SK-N-SH treated with all-trans-retinoic acid at 6 μM for 48 hours (cell line): ENCODE measurements at regions not wholly inside any gene's neighbourhood (a gene's known extent, or its start where the extent isn't known, plus 50 kb on each side); places are given as distances from the start of the nearest gene placed in this dataset.

Experiments used
- ARNTL ChIP-seq: fragments of 450-650 bp; formaldehyde crosslinking; IDR thresholded peaks from 2 replicates; pipeline ENCODE4 v1.5.0; 2020; ENCODE audit warnings: low read depth, mild to moderate bottlenecking, moderate library complexity, borderline replicate concordance
- GLIS3 ChIP-seq: fragments of 250-450 bp; sonication (Bioruptor Pico); IDR thresholded peaks from 2 replicates; pipeline ENCODE4 v1.5.0; 2020; ENCODE audit warnings: mild to moderate bottlenecking, moderate library complexity
- TCF4 ChIP-seq: fragments of 250-450 bp; sonication (Bioruptor Pico); IDR thresholded peaks from 2 replicates; pipeline ENCODE4 v1.8.0; 2021; ENCODE audit warnings: mild to moderate bottlenecking, moderate library complexity, borderline replicate concordance
- TOX ChIP-seq: fragments of 250-450 bp; sonication (Bioruptor Pico); IDR thresholded peaks from 2 replicates; pipeline ENCODE4 v1.8.0; 2021; ENCODE audit warnings: mild to moderate bottlenecking, moderate library complexity, borderline replicate concordance
- ZFP3 ChIP-seq: fragments of 250-450 bp; sonication (Bioruptor Pico); IDR thresholded peaks from 2 replicates; pipeline ENCODE4 v1.5.0; 2020; ENCODE audit warnings: mild to moderate bottlenecking, moderate library complexity
- ZNF8 ChIP-seq: fragments of 450-650 bp; formaldehyde crosslinking; IDR thresholded peaks from 2 replicates; pipeline ENCODE4 v1.5.0; 2020; ENCODE audit warnings: mild to moderate bottlenecking, moderate library complexity
- TF ChIP-seq, protein P1 (sequence below): fragments of 250-450 bp; sonication (Bioruptor Pico); IDR thresholded peaks from 2 replicates; pipeline ENCODE4 v1.5.1; 2020; ENCODE audit warnings: low read depth, mild to moderate bottlenecking, moderate library complexity
- TF ChIP-seq, protein P2 (sequence below): fragments of 250-450 bp; sonication (Bioruptor Pico); IDR thresholded peaks from 2 replicates; pipeline ENCODE4 v1.8.0; 2020; ENCODE audit warnings: mild to moderate bottlenecking, moderate library complexity, borderline replicate concordance

DNA sequence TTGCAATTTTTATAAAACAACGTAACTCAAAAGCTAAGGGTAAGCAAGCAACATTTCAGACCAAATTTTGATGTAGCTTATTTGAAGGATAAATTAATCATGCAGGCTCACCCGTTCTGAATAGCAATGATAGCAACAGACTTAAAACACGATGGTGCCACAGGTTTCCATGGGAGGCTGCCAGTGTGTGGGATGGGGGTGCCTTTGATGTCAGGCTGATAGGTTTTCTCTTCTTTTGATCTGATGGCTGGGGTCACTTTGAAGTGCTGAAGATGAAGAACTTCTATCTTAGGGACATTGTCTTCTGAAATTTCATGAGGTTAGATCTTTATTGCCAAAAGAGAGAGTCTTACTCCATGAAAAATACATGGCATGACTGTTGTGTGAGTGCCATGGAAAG is 206.8 kb downstream of the LPIN1 start:
- TF ChIP-seq, protein P1, sequence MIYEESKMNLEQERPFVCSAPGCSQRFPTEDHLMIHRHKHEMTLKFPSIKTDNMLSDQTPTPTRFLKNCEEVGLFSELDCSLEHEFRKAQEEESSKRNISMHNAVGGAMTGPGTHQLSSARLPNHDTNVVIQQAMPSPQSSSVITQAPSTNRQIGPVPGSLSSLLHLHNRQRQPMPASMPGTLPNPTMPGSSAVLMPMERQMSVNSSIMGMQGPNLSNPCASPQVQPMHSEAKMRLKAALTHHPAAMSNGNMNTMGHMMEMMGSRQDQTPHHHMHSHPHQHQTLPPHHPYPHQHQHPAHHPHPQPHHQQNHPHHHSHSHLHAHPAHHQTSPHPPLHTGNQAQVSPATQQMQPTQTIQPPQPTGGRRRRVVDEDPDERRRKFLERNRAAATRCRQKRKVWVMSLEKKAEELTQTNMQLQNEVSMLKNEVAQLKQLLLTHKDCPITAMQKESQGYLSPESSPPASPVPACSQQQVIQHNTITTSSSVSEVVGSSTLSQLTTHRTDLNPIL (CRISPR knock-in tag): no peak
- TF ChIP-seq TOX (CRISPR knock-in tag): no peak
- no peak for TF ChIP-seq ARNTL
- TF ChIP-seq, protein P2, sequence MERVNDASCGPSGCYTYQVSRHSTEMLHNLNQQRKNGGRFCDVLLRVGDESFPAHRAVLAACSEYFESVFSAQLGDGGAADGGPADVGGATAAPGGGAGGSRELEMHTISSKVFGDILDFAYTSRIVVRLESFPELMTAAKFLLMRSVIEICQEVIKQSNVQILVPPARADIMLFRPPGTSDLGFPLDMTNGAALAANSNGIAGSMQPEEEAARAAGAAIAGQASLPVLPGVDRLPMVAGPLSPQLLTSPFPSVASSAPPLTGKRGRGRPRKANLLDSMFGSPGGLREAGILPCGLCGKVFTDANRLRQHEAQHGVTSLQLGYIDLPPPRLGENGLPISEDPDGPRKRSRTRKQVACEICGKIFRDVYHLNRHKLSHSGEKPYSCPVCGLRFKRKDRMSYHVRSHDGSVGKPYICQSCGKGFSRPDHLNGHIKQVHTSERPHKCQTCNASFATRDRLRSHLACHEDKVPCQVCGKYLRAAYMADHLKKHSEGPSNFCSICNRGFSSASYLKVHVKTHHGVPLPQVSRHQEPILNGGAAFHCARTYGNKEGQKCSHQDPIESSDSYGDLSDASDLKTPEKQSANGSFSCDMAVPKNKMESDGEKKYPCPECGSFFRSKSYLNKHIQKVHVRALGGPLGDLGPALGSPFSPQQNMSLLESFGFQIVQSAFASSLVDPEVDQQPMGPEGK (CRISPR knock-in tag): no peak
- no peak for TF ChIP-seq ZNF8 (CRISPR knock-in tag)
- TF ChIP-seq ZFP3 (CRISPR knock-in tag): no peak
- no peak for TF ChIP-seq TCF4
- TF ChIP-seq GLIS3: no peak
